H7 (cell line): ENCODE measurements at regions not wholly inside any gene's neighbourhood (a gene's known extent, or its start where the extent isn't known, plus 50 kb on each side); places are given as distances from the start of the nearest gene placed in this dataset.
"Not testable (repeated sequence)": the region's sequence is repeated elsewhere in the genome, so short reads cannot be mapped to it uniquely, and the experiment has no call there.

Source experiments
- DNase-seq: peaks from one replicate; pipeline ENCODE4 v3.0.0; 2012
- H3K27me3 ChIP-seq: 2 replicates; pipeline ENCODE4 v1.6.0; 2011; ENCODE audit warnings: mild to moderate bottlenecking, low read length; ENCODE audit not compliant: control insufficient read depth, insufficient read depth
- H3K36me3 ChIP-seq: replicated peaks from 2 replicates; pipeline ENCODE4 v1.5.1; 2011; ENCODE audit warnings: low read length; ENCODE audit not compliant: control insufficient read depth, insufficient read depth
- H3K4me3 ChIP-seq: 2 replicates; pipeline ENCODE4 v1.5.1; 2011; ENCODE audit warnings: low read depth, mild to moderate bottlenecking, control low read depth, low read length, moderate library complexity; ENCODE audit not compliant: insufficient read depth

DNA sequence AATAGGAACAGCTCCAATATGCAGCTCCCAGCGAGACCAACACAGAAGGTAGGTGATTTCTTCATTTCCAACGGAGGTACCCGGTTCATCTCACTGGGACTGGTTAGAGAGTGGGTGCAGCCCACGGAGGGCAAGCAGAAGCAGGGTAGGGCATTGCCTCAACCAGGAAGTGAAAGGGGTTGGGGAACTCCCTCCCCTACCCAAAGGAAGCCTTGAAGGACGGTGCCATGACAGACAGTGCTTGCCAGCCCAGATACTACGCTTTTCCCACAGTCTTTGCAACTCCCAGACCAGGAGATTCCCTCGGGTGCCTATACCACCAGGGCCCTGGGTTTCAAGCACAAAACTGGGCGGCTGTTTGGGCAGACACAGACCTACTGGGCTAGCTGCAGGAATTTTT, 576.9 kb upstream of the NECTIN3 start:
- Histone ChIP-seq H3K4me3 (no peak overlapping the region), H3K27me3 (no peaks in the 10 kb centered on the region), H3K36me3 (no peaks in the 10 kb centered on the region)
- no peak for DNase-seq

DNA sequence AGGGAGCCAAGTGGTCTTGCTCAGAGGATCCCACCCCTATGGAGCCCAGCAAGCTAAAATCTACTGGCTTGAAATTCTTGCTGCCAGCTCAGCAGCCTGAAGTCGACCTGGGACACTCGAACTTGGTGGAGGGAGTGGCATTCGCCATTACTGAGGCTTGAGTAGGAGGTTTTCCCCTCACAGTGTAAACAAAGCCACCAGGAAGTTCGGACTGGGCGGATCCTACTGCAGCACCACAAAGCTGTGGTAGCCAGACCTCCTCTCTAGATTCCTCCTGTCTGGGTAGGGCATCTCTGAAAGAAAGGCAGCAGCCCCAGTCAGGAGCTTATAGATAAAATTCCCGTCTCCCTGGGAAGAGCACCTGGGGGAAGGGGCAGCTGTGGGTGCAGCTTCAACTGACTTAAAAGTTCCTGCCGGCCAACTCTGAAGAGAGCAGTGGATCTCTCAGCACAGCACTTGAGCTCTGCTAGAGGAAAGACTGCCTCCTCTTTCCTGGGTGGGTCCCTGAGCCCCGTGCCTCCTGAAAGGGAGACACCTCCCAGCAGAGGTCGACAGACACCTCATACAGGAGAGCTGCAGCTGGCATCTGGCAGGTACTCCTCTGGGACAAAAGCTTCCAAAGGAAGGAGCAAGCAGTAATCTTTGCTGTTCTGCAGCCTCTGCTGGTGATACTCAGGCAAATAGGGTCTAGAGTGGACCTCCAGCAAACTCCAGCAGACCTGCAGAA, 576.3 kb upstream of the NECTIN3 start:
- Histone ChIP-seq H3K36me3 (no peaks in the 10 kb centered on the region), H3K4me3 (no peak overlapping the region), H3K27me3 (no peaks in the 10 kb centered on the region)
- DNase-seq = no peak

DNA sequence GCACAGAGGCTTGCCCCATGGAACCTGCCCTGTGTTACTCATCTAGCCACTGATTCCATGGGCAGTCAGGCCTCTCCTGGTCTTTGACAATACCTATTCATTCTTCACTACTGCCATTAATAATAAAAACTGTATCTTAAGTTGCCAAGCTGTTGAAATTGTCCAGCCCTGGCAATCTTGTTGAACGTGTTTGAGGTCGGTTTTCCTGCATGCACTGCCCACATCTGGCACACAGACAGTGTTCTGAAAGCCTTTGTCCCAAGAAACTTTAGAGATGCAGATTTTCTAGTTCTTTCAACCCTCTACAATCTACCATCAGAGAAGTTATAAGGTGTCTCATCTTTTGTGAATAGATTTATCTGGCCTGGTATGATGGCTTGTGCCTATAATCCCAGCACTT, 567.2 kb upstream of the NECTIN3 start:
- H3K36me3 ChIP-seq = no peaks in the 10 kb centered on the region
- no peak overlapping the region for H3K4me3 ChIP-seq
- H3K27me3 ChIP-seq = no peaks in the 10 kb centered on the region
- DNase-seq = no peak

DNA sequence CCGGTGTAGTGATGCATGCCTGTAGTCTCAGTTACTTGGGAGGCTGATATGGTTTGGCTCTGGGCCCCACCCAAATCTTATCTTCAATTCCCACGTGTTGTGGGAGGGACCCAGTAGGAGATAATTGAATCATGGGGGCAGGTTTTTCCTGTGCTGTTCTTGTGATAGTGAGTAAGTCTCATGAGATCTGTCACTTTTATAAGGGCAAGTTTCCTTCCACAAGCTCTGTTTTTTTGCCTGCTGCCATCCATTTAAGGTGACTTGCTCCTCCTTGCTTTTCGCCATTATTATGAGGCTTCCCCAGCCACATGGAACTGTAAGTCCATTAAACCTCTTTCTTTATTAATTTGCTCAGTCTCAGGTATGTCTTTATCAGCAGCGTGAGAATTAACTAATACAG, 566.7 kb upstream of the NECTIN3 start:
- DNase-seq = no peak
- H3K27me3 ChIP-seq = no peaks in the 10 kb centered on the region
- no peak overlapping the region for H3K4me3 ChIP-seq
- H3K36me3 ChIP-seq = no peaks in the 10 kb centered on the region

DNA sequence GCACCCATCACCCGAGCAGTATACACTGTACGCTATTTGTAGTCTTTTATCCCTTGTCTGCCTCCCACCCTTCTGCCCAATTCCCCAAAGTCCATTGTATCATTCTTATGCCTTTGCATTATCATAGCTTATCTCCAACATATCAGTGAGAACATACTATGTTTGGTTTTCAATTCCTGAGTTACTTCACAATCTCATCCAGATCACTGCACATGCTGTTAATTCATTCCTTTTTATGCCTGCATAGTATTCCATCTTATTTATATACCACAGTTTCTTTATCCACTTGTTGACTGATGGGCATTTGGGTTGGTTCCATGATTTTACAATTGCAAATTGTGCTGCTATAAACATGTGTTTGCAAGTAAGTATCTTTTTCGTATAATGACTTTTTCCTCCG, 564.7 kb upstream of the NECTIN3 start:
- Histone ChIP-seq H3K27me3 (no peaks in the 10 kb centered on the region), H3K36me3 (no peaks in the 10 kb centered on the region), H3K4me3 (no peak overlapping the region)
- no peak for DNase-seq

DNA sequence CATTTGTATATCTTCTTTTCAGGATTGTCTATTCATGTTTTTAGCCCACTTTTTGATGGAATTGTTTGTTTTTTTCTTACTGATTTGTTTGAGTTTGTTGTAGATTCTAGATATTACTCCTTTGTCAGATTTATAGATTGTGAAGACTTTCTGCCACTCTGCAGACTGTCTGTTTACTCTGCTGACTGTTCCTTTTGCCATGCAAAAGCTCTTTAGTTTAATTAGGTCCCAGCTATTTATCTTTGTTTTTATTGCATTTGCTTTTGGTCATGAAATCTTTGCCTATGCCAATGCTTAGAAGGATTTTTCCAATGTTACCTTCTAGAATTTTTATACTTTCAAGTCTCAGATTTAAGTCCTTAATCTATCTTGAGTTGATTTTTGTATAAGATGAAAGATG, 564.0 kb upstream of the NECTIN3 start:
- not testable (repeated sequence) for H3K4me3 ChIP-seq, H3K27me3 ChIP-seq, DNase-seq, H3K36me3 ChIP-seq

DNA sequence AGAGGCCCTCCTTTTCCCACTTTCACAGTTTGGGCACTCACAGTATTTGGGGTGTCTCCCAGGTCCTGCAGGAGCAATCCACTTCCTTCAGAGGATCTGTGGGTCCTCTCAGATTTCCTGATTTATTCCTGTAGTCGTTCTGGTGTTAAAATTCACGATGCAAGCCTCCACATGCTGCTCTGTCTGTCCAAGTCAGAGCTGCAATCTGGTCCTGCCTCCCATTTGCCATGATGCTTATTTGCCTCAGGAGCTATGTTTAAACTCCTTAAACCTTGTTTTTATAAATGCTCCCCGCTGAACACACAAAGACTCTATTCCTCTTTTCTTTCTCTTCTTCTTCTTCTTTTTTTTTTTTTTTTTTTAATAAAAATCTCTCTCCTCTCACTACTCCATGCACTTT, 558.7 kb upstream of the NECTIN3 start:
- Histone ChIP-seq H3K4me3 (no peak overlapping the region), H3K27me3 (no peaks in the 10 kb centered on the region), H3K36me3 (no peaks in the 10 kb centered on the region)
- DNase-seq = no peak

DNA sequence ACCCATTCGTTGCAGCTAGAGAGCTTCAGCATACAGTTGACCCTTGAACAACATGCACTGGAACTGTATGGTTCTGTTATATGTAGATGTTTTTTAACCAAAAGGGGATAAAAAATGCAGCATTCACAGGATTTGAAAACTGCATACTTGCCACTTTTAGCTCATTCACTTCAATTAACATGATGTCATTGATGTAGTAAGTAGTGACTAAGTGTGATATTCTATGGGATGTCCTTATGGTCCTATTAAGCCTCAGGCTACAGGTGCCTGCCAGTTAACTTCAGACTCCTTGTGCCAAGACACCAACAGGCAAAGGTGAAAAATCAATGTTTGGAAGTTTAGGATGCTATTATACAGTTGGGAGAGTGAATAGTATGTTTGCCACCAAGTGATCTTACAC, 553.6 kb upstream of the NECTIN3 start:
- Histone ChIP-seq H3K36me3 (no peaks in the 10 kb centered on the region), H3K4me3 (no peak overlapping the region), H3K27me3 (no peaks in the 10 kb centered on the region)
- DNase-seq = no peak

DNA sequence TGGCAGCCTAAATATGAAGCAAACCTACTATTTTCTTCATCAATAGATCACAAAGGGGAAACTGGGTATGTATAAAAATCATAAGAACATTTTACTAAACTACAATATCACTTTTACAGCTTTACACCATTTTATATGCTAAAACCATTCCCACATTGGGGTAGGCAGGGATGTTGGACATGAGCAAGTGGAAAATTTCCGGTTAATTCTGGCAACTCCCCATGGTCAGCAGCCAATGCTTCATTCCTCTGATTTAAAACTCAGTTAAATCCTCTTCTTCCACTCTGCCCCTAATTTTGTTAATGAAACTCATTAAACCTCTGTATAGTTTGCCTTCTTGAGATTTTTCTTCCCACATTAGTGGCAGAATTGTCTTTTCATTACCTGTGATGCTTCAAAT, 552.5 kb upstream of the NECTIN3 start:
- DNase-seq = no peak
- no peaks in the 10 kb centered on the region for H3K27me3 ChIP-seq
- H3K4me3 ChIP-seq = no peak overlapping the region
- H3K36me3 ChIP-seq = no peaks in the 10 kb centered on the region

DNA sequence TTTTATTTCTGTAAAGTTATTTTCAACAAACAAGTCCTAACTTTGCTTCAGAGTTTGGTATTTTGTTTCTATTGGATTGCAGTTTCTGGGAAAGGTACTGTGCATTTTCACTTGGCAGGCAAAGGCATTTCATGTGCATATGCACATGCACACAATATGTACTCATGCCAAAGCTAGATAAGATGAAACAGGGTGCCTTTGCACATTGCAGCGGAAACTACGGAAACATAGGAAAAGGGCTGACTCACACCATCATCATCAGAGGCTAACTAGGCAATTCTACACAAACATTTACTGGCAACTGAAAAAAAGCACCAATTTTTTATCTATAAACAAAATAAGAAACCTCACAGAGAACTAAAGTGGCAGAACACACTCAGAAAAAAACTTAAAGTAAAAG, 550.6 kb upstream of the NECTIN3 start:
- no peaks in the 10 kb centered on the region for H3K36me3 ChIP-seq
- no peaks in the 10 kb centered on the region for H3K27me3 ChIP-seq
- H3K4me3 ChIP-seq = no peak overlapping the region
- no peak for DNase-seq

DNA sequence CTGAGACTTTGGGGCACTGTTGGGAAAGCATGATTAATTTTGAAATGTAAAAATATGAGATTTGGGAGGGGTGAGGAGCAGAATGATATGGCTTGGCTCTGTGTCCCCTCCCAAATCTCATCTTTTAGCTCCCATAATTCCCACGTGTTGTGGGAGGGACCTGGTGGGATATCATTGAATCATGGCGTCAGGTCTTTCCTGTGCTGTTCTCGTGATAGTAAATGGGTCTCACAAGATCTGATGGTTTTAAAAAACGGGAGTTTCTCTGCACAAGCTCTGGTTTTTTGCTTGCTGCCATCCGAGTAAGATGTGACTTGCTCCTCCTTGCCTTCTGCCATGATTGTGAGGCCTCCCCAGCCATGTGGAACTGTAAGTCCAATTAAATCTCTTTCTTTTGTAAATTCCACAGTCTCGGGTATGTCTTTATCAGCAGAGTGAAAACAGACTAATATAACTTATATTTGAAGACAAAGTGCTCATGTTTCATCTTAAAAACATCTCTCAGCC, 546.0 kb upstream of the NECTIN3 start:
- not testable (repeated sequence) for H3K4me3 ChIP-seq, H3K36me3 ChIP-seq, H3K27me3 ChIP-seq

DNA sequence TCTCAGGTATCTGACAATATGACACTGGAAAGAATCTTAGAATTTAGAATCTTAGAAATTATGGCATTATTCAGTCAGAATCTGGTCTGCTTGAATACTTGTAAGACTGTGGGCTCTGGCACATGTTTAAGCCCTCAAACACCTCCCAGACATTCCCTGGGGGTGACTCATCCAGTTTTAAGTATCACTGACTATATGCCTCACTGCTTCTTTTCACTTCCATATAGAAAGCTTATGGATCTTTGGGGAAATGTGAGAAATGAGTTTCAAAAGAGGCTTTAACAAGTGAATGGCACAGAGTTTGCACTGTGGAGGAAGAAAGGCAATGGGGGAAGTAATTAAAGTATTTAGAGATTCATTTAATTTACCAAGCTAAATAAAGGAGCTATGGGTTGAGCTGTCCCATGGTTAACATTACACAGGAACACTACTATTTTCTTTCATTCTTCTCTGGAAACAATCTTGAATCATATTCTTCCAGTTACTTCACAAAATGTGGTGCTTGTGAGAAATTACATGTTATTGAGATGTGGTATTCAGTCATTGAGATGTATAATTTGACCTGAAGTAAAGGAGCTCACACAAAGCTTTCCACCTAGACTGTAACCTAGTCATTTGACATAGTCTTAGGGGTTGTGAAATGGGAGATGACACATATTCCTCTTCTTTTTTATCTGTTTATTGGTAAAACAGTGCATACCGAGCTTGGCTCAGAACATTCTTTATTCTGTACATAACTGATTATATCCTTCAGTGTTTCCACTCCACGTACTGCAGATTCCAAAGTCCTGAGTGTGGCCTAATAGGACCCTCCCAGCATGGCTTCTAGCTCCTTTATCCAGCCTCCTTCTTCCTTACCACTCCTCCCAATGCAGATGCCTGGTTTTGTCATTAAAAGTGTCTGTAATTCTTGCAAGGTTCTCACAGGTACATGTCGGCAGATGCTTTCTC, 544.6 kb upstream of the NECTIN3 start:
- no peaks in the 10 kb centered on the region for H3K36me3 ChIP-seq
- no peaks in the 10 kb centered on the region for H3K27me3 ChIP-seq
- no peak for DNase-seq
- H3K4me3 ChIP-seq = no peak overlapping the region

More for the DNA sequence above, 546.0 kb upstream of the NECTIN3 start:
- not testable (repeated sequence) for DNase-seq

DNA sequence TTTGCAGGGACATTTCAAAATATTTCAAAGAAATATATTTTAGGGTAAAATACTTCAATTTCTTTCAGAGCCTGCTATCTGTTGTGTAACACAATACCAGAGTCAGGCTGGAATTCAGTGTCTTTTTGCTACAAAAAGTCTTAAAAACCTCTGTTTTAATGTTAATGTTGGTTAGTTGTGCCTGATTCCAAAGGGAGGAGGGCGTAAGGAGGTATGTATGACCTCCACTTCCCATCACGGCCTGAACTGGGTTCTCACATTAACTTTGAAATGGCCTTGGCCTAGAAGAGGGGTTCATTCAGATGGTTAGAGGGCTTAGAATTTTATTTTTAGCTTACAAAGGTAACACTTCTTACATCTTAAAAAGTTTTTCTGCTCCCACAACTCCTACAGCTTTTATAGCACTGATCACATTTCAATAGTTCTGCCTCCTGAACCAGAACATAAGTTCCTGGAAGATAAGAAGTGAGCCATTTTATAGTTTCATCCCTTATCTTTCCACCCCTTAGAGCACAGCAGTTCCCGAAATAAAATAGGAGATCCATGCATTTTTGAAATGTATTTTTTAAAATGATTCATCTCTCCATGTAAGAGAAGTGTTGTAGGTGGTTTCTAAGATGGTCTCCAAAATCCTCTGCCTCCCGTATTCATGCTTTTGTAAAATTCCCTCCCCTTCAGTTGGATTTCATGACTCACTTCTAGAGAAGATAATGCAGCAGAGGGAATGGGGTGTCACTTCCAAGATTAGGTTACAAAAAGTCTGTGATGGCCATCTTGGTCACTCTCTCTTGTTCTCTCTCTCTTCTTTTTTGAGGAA, 543.1 kb upstream of the NECTIN3 start:
- no peak for DNase-seq
- Histone ChIP-seq H3K36me3 (no peaks in the 10 kb centered on the region), H3K4me3 (no peak overlapping the region)

DNA sequence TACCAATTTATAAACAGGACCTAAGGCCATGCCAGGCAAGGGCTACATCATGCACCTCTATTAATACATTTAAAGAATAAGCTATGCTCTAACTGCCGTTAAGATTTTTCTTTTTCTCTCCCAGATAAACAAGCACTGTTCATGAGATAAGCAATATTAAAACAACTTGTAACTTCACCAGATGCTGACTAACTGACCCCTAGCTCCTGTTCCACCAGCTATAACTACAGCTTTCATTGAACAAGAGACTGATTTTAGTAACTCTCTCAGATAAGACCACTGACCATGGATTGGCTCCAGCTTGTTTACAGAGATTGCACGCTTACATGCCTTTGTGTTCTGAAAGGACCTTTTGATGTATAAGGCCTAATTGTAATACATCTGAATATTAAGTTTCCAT, 540.7 kb upstream of the NECTIN3 start:
- Histone ChIP-seq H3K36me3 (no peaks in the 10 kb centered on the region), H3K27me3 (no peaks in the 10 kb centered on the region), H3K4me3 (no peak overlapping the region)
- DNase-seq = no peak

More for the DNA sequence above, 543.1 kb upstream of the NECTIN3 start:
- H3K27me3 ChIP-seq = no peaks in the 10 kb centered on the region
